ENCODE measurements at regions not wholly inside any gene's neighbourhood (a gene's known extent, or its start where the extent isn't known, plus 50 kb on each side); places are given as distances from the start of the nearest gene placed in this dataset.

- no peak for TF ChIP-seq CTCF (IDR thresholded peaks at IDR 0.05)
- no peak for TF ChIP-seq POLR2A (IDR thresholded peaks at IDR 0.05)
- TF ChIP-seq EP300 (IDR thresholded peaks at IDR 0.05; ENCODE audit: low read depth), result no peak
- TF ChIP-seq POLR2AphosphoS5 (IDR thresholded peaks at IDR 0.05), result no peak
Measured at GRCh38 chr1:67559222-67559700, 125.7 kb upstream of the GADD45A start.

Measured in transverse colon (tissue), 4 donors.